ENCODE measurements at regions not wholly inside any gene's neighbourhood (a gene's known extent, or its start where the extent isn't known, plus 50 kb on each side); places are given as distances from the start of the nearest gene placed in this dataset.

GRCh38 chr12:3998968-3999792 lies 126.0 kb upstream of the PARP11 start (continued):
- TF ChIP-seq ZNF609 (CRISPR knock-in tag; IDR thresholded peaks at IDR 0.05; ENCODE audit: borderline replicate concordance) = peak; percentile 33; the same call in 1 of the 2 replicates
- TF ChIP-seq GATAD2A (CRISPR knock-in tag; IDR thresholded peaks at IDR 0.05) = peak; percentile 49; the same call in 1 of the 2 replicates
- peak; percentile 44 for TF ChIP-seq SKI (IDR thresholded peaks at IDR 0.05; ENCODE audit: partially characterized antibody)
- peak; percentile 35; the same call in 1 of the 2 replicates for TF ChIP-seq ZFX (CRISPR knock-in tag; IDR thresholded peaks at IDR 0.05; ENCODE audit: low read depth)
- TF ChIP-seq FOXA1 (IDR thresholded peaks at IDR 0.05) = no peak
- no peak for TF ChIP-seq FOXA1 (CRISPR knock-in tag; IDR thresholded peaks at IDR 0.05)
- peak; percentile 96 for TF ChIP-seq ZEB1 (IDR thresholded peaks at IDR 0.05; ENCODE audit: insufficient replicate concordance, low read depth)
- TF ChIP-seq ATF1 (CRISPR knock-in tag; IDR thresholded peaks at IDR 0.05) = peak; percentile 45; the same call in 1 of the 2 replicates
- 0 out of 2 replicates have a peak, but pooled peaks have one; percentile 16 for TF ChIP-seq BRD4 (CRISPR knock-in tag; IDR thresholded peaks at IDR 0.05)
- TF ChIP-seq SOX13 (IDR thresholded peaks at IDR 0.05) = no peak
- 0 out of 4 replicates have a peak, but pooled peaks of 1 of the 2 experiments have one; percentile 53 for TF ChIP-seq SOX13 (CRISPR knock-in tag; conservative IDR thresholded peaks at IDR 0.05 in 1 of 2, IDR thresholded peaks at IDR 0.05 in 1 of 2)
- TF ChIP-seq ASH2L (IDR thresholded peaks at IDR 0.05; ENCODE audit: insufficient read length, low read depth, low read length) = peak; percentile 65
- TF ChIP-seq ZNF431 (CRISPR knock-in tag; IDR thresholded peaks at IDR 0.05; ENCODE audit: borderline replicate concordance, low read depth) = 0 out of 2 replicates have a peak, but pooled peaks have one; percentile 26
- no peak for TF ChIP-seq ZNF460 (CRISPR knock-in tag; IDR thresholded peaks at IDR 0.05; ENCODE audit: borderline replicate concordance)
- TF ChIP-seq ELF4 (CRISPR knock-in tag; IDR thresholded peaks at IDR 0.05; ENCODE audit: borderline replicate concordance) = peak; percentile 53; the same call in 1 of the 2 replicates
- TF ChIP-seq TFAP4 (IDR thresholded peaks at IDR 0.05; ENCODE audit: borderline replicate concordance, low read depth) = peak; percentile 84; the same call in 1 of the 2 replicates
- peak; percentile 36; the same call in 1 of the 2 replicates for TF ChIP-seq ZNF574 (CRISPR knock-in tag; IDR thresholded peaks at IDR 0.05)
- no peak for TF ChIP-seq PBX3 (CRISPR knock-in tag; IDR thresholded peaks at IDR 0.05; ENCODE audit: borderline replicate concordance)
- peak; percentile 6 for TF ChIP-seq PHF5A (CRISPR knock-in tag; IDR thresholded peaks at IDR 0.05; ENCODE audit: low read depth, unreplicated experiment)
- no peak for TF ChIP-seq RFXANK (CRISPR knock-in tag; IDR thresholded peaks at IDR 0.05)
